Cardiac muscle cell (in vitro differentiated cells and primary cell): ENCODE measurements at regions not wholly inside any gene's neighbourhood (a gene's known extent, or its start where the extent isn't known, plus 50 kb on each side); places are given as distances from the start of the nearest gene placed in this dataset.

ENCODE experiments used
- DNase-seq, 2 donors: peaks; one replicate each; pipeline versions ENCODE4 v3.0.0 to v3.0.0-alpha.2; 2010 to 2017; ENCODE audit warnings: low read depth in 1 of 2, low spot score in 1 of 2
- H3K27ac ChIP-seq: fragments of 200-600 bp; sonication (generic); 2 replicates; pipeline ENCODE4 v1.5.1; 2016
- H3K27me3 ChIP-seq: fragments of 200-600 bp; sonication (generic); 2 replicates; pipeline ENCODE4 v1.6.0; 2016; ENCODE audit warnings: control low read depth
- H3K36me3 ChIP-seq: fragments of 200-600 bp; sonication (generic); 2 replicates; pipeline ENCODE4 v1.5.1; 2016; ENCODE audit warnings: control low read depth
- H3K4me1 ChIP-seq: fragments of 200-600 bp; sonication (generic); 2 replicates; pipeline ENCODE4 v1.8.1; 2017; ENCODE audit warnings: low read depth, mild to moderate bottlenecking, mixed run types
- H3K4me3 ChIP-seq: fragments of 200-600 bp; sonication (generic); 2 replicates; pipeline ENCODE4 v1.5.1; 2016; ENCODE audit warnings: mild to moderate bottlenecking
- H3K9me3 ChIP-seq: fragments of 200-600 bp; sonication (generic); 2 replicates; pipeline ENCODE4 v1.5.1; 2017; ENCODE audit warnings: low read depth, mild to moderate bottlenecking, control low read depth
- CTCF ChIP-seq: IDR thresholded peaks from 2 replicates; pipeline ENCODE4 v1.5.1; 2012; ENCODE audit warnings: low read depth, mild to moderate bottlenecking, low read length

GRCh38 chr20:60167812-60168211 is 209.6 kb downstream of the CDH26 start:
- H3K27ac ChIP-seq = no peak overlapping the region
- DNase-seq = no peak
- no peaks in the 10 kb centered on the region for H3K4me1 ChIP-seq
- no peaks in the 10 kb centered on the region for H3K9me3 ChIP-seq
- TF ChIP-seq CTCF = no peak
- no peaks in the 10 kb centered on the region for H3K36me3 ChIP-seq
- H3K27me3 ChIP-seq = no peaks in the 10 kb centered on the region
- H3K4me3 ChIP-seq = no peak overlapping the region

DNA sequence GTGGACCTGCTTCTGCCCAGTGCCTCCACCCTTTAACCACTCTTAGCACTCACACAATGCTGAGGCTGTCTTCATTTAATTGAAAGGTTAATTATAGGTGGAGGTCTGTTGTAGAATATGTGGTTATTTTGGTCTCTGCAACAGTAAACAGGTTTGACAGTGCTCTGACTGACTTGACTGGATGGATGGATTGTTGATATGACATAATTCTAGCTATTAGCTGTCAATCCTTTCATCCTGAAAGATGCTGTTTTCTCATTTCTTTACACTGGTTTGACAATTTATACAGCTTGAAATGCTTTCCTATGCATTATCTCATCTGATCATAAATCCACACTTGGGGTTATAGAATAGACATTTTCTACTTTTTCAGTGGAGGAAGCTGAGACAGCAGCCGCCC is 210.7 kb downstream of the CDH26 start:
- H3K27me3 ChIP-seq = no peaks in the 10 kb centered on the region
- no peak overlapping the region for H3K4me3 ChIP-seq
- DNase-seq = no peak
- no peaks in the 10 kb centered on the region for H3K4me1 ChIP-seq
- H3K27ac ChIP-seq = no peak overlapping the region
- no peaks in the 10 kb centered on the region for H3K36me3 ChIP-seq
- no peaks in the 10 kb centered on the region for H3K9me3 ChIP-seq
- no peak for TF ChIP-seq CTCF

DNA sequence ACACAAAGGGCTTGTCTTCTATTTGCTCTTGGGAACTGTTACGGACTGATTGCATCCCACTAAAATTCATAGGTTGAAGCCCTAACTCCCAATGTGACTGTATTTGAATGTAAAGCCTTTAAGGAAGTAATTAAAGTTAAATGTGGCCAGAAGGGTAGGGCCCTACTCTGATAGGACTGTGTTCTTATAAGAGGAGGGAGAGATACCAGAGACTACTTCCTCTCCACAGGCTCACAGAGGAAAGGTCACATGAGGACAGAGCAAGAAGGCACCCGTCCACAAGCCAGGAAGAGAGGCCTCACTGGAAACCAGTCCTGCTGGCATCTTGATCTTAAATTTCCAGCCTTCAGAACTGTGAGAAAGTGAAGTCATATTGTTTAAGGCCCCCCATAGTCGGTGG is 211.9 kb downstream of the CDH26 start:
- Histone ChIP-seq H3K9me3 (no peaks in the 10 kb centered on the region), H3K4me3 (no peak overlapping the region), H3K36me3 (no peaks in the 10 kb centered on the region), H3K27ac (no peak overlapping the region), H3K27me3 (no peaks in the 10 kb centered on the region), H3K4me1 (no peaks in the 10 kb centered on the region)
- no peak for DNase-seq
- TF ChIP-seq CTCF = no peak

- no peak for TF ChIP-seq CTCF
Observed at GRCh38 chr20:60171313-60171712, 213.1 kb downstream of the CDH26 start.

DNA sequence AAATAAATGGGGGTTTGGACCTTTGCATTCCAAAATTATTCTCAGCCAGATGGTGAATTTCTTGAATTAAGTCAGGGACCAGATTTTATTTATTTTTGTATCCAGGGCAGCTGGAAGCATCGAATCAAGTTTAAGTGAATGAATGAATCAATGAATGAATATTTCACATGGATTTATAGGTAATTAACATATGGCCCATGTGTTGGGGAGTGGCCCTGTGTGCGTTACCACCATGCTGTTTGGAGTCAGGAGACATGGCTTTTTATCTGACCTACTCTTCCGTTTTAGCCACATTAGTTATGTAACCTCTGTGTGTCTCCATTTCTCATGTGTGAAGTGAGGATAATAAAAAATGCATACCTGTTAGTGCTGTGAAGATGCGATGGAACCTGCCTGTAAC is 213.5 kb downstream of the CDH26 start:
- Histone ChIP-seq H3K9me3 (no peaks in the 10 kb centered on the region), H3K27me3 (no peaks in the 10 kb centered on the region), H3K4me1 (no peaks in the 10 kb centered on the region), H3K36me3 (no peaks in the 10 kb centered on the region), H3K4me3 (no peak overlapping the region), H3K27ac (no peak overlapping the region)
- no peak for DNase-seq
- TF ChIP-seq CTCF = no peak

More at GRCh38 chr20:60171313-60171712, 213.1 kb downstream of the CDH26 start:
- Histone ChIP-seq H3K4me1 (no peaks in the 10 kb centered on the region), H3K27me3 (no peaks in the 10 kb centered on the region), H3K9me3 (no peaks in the 10 kb centered on the region), H3K27ac (no peak overlapping the region), H3K4me3 (no peak overlapping the region), H3K36me3 (no peaks in the 10 kb centered on the region)
- DNase-seq = no peak
